Body of pancreas (tissue), 4 donors: ENCODE measurements at regions not wholly inside any gene's neighbourhood (a gene's known extent, or its start where the extent isn't known, plus 50 kb on each side); places are given as distances from the start of the nearest gene placed in this dataset.

Experiments used
- ATAC-seq: fragments of 150-250 bp; one replicate; pipeline ENCODE4 v1.9.1; 2016
- DNase-seq, 4 donors: peaks; one replicate each; pipeline ENCODE4 v3.0.0-alpha.2; 2019
- H3K27ac ChIP-seq, 4 donors: fragments of 200-600 bp; sonication (generic); 1 replicate in 3 of 4; 2 replicates in 1 of 4; pipeline versions ENCODE4 v1.5.1 to v1.6.1; 2016 to 2019; ENCODE audit warnings: mild to moderate bottlenecking in 1 of 4, mixed read lengths in 1 of 4, moderate library complexity in 1 of 4
- H3K27me3 ChIP-seq, 2 donors: fragments of 200-600 bp; sonication (generic); one replicate each; pipeline ENCODE4 v1.6.0; 2016; ENCODE audit warnings: mild to moderate bottlenecking in 1 of 2
- H3K36me3 ChIP-seq, 2 donors: fragments of 200-600 bp; sonication (generic); replicated peaks in 1 of 2; 2 replicates each; pipeline ENCODE4 v1.5.1; 2016; ENCODE audit warnings: low read depth in 2 of 2; ENCODE audit not compliant: insufficient read depth in 1 of 2
- H3K4me1 ChIP-seq: fragments of 200-600 bp; sonication (generic); one replicate; pipeline ENCODE4 v1.6.0; 2016
- H3K4me3 ChIP-seq, 2 donors: fragments of 200-600 bp; sonication (generic); 1 replicate in 1 of 2; 2 replicates in 1 of 2; pipeline ENCODE4 v1.5.1; 2016 to 2019
- H3K9me3 ChIP-seq, 3 donors: fragments of 200-600 bp; sonication (generic); 1 replicate in 2 of 3; 2 replicates in 1 of 3; pipeline ENCODE4 v1.5.1; 2016
- CTCF ChIP-seq, 7 experiments: fragments of 450-650 bp in 4 of 7; fragments of 200-600 bp in 3 of 7; sonication (generic) in 3 of 7; IDR thresholded peaks; one replicate each; pipeline ENCODE4 v1.5.1; 2016 to 2019; ENCODE audit warnings: antibody characterized with exemption in 7 of 7
- POLR2A ChIP-seq, 3 donors: fragments of 450-650 bp; IDR thresholded peaks; one replicate each; pipeline ENCODE4 v1.6.1; 2016; ENCODE audit warnings: antibody characterized with exemption in 3 of 3, mild to moderate bottlenecking in 2 of 3
- WGBS, 2 donors: methylation state at CpG; one replicate each; pipeline ENCODE4 v1.1.5; 2017; 5-methylcytosine and 5-hydroxymethylcytosine counted together
- intact Hi-C: fragments of 100-400 bp; cut with DNase I; formaldehyde crosslinking; loops from one replicate; pipeline ENCODE4 v1.15.1; 2023

DNA sequence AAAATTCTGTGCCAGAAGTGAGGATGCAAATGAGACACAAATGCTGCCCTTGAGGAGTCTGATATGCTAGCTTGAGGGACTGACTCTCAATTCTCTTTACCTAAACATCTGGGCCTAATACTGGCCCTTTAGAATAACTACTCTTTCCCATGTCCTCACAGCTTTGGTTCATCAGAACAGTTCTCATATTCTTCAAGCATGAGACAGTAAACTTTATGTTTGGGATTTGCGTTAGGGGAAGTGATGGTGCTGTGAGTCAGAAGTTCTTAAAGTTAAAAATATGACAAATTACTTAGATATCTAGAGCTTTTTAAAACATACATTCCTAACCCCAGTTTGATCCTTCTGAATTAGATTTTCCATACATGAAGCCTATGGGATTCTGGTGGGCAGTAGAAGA lies 665.0 kb upstream of the RGMB start:
- intact Hi-C loops = no loop called here
- WGBS, 2 donors = 80 to 86% methylated on average over 1 of the region's 1 CpG

GRCh38 chr5:98109561-98110006 lies 663.9 kb upstream of the RGMB start:
- no peaks in the 10 kb centered on the region for H3K27me3 ChIP-seq
- DNase-seq (no peak), ATAC-seq (no peak)
- no peak overlapping the region for H3K4me3 ChIP-seq
- H3K36me3 ChIP-seq = no peaks in the 10 kb centered on the region
- 63 to 82% methylated on average over 2 of the region's 2 CpGs for WGBS, 2 donors
- H3K4me1 ChIP-seq = no peaks in the 10 kb centered on the region
- no peak overlapping the region for H3K27ac ChIP-seq
- TF ChIP-seq POLR2A (IDR thresholded peaks at IDR 0.05) (no peak), CTCF (IDR thresholded peaks at IDR 0.05) (no peak)
- intact Hi-C loops = no loop called here
- no peaks in the 10 kb centered on the region for H3K9me3 ChIP-seq

More for the DNA sequence above, 665.0 kb upstream of the RGMB start:
- no peak for TF ChIP-seq CTCF (IDR thresholded peaks at IDR 0.05)
- TF ChIP-seq POLR2A (IDR thresholded peaks at IDR 0.05) = no peak
- no peak overlapping the region for H3K27ac ChIP-seq
- H3K4me1 ChIP-seq = no peaks in the 10 kb centered on the region
- no peaks in the 10 kb centered on the region for H3K27me3 ChIP-seq
- no peaks in the 10 kb centered on the region for H3K9me3 ChIP-seq
- H3K36me3 ChIP-seq = no peaks in the 10 kb centered on the region
- DNase-seq (no peak), ATAC-seq (no peak)
- H3K4me3 ChIP-seq = no peak overlapping the region

GRCh38 chr5:98110282-98110691 lies 663.2 kb upstream of the RGMB start:
- WGBS, 2 donors = 59 to 68% methylated on average over 4 of the region's 4 CpGs
- TF ChIP-seq POLR2A (IDR thresholded peaks at IDR 0.05) = no peak
- no peak for TF ChIP-seq CTCF (IDR thresholded peaks at IDR 0.05)
- intact Hi-C loops = no loop called here
- Histone ChIP-seq H3K27ac (no peak overlapping the region), H3K4me3 (no peak overlapping the region), H3K4me1 (no peaks in the 10 kb centered on the region), H3K36me3 (no peaks in the 10 kb centered on the region), H3K9me3 (no peaks in the 10 kb centered on the region), H3K27me3 (no peaks in the 10 kb centered on the region)
- DNase-seq (no peak), ATAC-seq (no peak)

DNA sequence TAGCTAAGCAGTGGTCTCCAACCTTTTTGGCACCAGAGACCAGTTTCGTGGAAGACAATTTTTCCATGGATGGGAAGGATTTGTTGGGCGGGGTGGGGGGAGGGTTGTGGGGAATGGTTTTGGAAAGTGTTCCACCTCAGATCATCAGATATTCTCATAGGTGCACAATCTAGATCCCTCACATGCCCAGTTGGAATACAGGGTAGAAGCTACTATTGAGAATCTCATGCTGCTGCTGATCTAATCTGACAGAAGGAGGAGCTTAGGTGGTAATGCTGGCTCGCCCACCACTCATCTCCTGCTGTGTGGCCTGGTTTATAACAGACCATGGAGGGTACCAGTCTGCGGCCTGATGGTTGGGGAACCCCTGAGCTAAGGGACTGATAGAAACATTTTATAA lies 662.7 kb upstream of the RGMB start:
- TF ChIP-seq POLR2A (IDR thresholded peaks at IDR 0.05) (no peak), CTCF (IDR thresholded peaks at IDR 0.05) (no peak)
- Histone ChIP-seq H3K4me1 (no peaks in the 10 kb centered on the region), H3K9me3 (no peaks in the 10 kb centered on the region), H3K4me3 (no peak overlapping the region), H3K27me3 (no peaks in the 10 kb centered on the region), H3K27ac (no peak overlapping the region), H3K36me3 (no peaks in the 10 kb centered on the region)
- 56 to 71% methylated on average over 3 to 4 of the region's 4 CpGs for WGBS, 2 donors
- DNase-seq (no peak), ATAC-seq (no peak)
- intact Hi-C loops = no loop called here

- Histone ChIP-seq H3K27me3 (no peaks in the 10 kb centered on the region), H3K4me3 (no peak overlapping the region), H3K27ac (no peak overlapping the region), H3K9me3 (no peaks in the 10 kb centered on the region), H3K36me3 (no peaks in the 10 kb centered on the region), H3K4me1 (no peaks in the 10 kb centered on the region)
- ATAC-seq = no peak
- intact Hi-C loops = no loop called here
- no peak for DNase-seq
- TF ChIP-seq CTCF (IDR thresholded peaks at IDR 0.05) (no peak), POLR2A (IDR thresholded peaks at IDR 0.05) (no peak)
Measured at GRCh38 chr5:98111686-98112085, 661.8 kb upstream of the RGMB start.
